ENCODE measurements at regions not wholly inside any gene's neighbourhood (a gene's known extent, or its start where the extent isn't known, plus 50 kb on each side); places are given as distances from the start of the nearest gene placed in this dataset.

- no peak overlapping the region for H3K27ac ChIP-seq (ENCODE audit: insufficient read depth, low read length, poor library complexity, severe bottlenecking)
- H3K4me1 ChIP-seq (ENCODE audit: control insufficient read depth, insufficient read depth, low read length, poor library complexity, severe bottlenecking), result no peaks in the 10 kb centered on the region
- ATAC-seq (ENCODE audit: low read depth in 2 of 2) (no peak), DNase-seq (no peak)
- H3K4me3 ChIP-seq (ENCODE audit: low read depth, low read length), result no peak overlapping the region
- Mint-ChIP-seq H3K36me3 (no peaks in the 10 kb centered on the region), H3K9me3 (peaks cover 0 to 6% (median 4%) of the 10 kb centered on the region in 7 donors), H3K4me3 (no peak overlapping the region), H3K4me1 (no peaks in the 10 kb centered on the region), H3K27me3 (no peaks in the 10 kb centered on the region), H3K27ac (no peak overlapping the region)
- no peaks in the 10 kb centered on the region for H3K9me3 ChIP-seq (ENCODE audit: control insufficient read depth in 2 of 2, low read length in 2 of 2)
- H3K27me3 ChIP-seq (ENCODE audit: control insufficient read depth, insufficient read depth, low read length), result no peaks in the 10 kb centered on the region
- H3K36me3 ChIP-seq (ENCODE audit: control insufficient read depth, insufficient read depth, low read length), result no peaks in the 10 kb centered on the region
Measured at GRCh38 chr4:137448402-137448801, 83.9 kb downstream of the PCDH18 start.

- Mint-ChIP-seq H3K27me3 (no peaks in the 10 kb centered on the region), H3K4me1 (no peaks in the 10 kb centered on the region), H3K4me3 (no peak overlapping the region), H3K9me3 (peaks cover 0 to 4% (median 2%) of the 10 kb centered on the region in 7 donors), H3K36me3 (no peaks in the 10 kb centered on the region), H3K27ac (no peak overlapping the region)
- H3K4me1 ChIP-seq (ENCODE audit: control insufficient read depth, insufficient read depth, low read length, poor library complexity, severe bottlenecking), result no peaks in the 10 kb centered on the region
- H3K27ac ChIP-seq (ENCODE audit: insufficient read depth, low read length, poor library complexity, severe bottlenecking), result no peak overlapping the region
- H3K9me3 ChIP-seq (ENCODE audit: control insufficient read depth in 2 of 2, low read length in 2 of 2), result no peaks in the 10 kb centered on the region
- no peaks in the 10 kb centered on the region for H3K36me3 ChIP-seq (ENCODE audit: control insufficient read depth, insufficient read depth, low read length)
- H3K27me3 ChIP-seq (ENCODE audit: control insufficient read depth, insufficient read depth, low read length), result no peaks in the 10 kb centered on the region
- ATAC-seq (ENCODE audit: low read depth in 2 of 2), result no peak
- DNase-seq, result no peak
- no peak overlapping the region for H3K4me3 ChIP-seq (ENCODE audit: low read depth, low read length)
Measured at GRCh38 chr4:137446071-137446470, 86.2 kb downstream of the PCDH18 start.

DNA sequence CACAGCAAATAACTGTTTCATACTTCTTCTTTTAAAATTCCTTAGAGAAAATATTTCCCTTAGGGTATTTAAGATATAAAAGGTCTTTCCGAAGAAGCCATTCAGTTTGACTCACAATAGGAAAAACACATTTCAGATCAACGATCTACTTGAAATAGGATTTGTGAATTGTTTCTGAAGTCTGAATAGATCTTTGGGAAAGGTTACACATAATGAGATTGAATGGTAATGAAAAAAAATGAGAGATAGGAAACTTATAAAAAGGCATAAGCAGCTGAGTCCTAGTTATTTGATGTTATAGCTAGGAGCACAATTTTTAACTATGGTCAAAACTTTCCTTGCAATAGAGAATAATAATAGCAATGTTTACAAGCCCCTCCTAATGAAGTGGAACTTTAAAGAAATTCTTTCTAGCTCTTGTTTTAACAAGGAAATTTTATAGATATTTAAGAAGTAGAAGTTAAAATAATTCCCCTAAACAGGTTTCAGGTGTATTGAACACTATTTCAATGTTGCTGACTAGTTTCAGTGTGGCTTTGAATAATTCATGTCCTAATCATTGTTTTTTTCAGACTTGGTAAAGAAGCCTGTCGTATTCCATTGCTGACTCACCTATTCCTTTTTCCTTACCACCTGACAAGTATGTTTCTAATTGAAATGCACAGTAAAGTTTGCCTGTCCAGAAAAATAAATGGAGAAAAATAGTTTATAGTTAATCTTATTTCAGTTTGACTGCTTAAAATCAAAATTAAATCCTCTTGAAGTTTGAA is 89.1 kb downstream of the PCDH18 start:
- DNase-seq, result no peak
- no peak overlapping the region for H3K27ac ChIP-seq (ENCODE audit: insufficient read depth, low read length, poor library complexity, severe bottlenecking)
- H3K9me3 ChIP-seq (ENCODE audit: control insufficient read depth in 2 of 2, low read length in 2 of 2), result peaks cover 0 to 3% of the 10 kb centered on the region in 2 experiments
- no peaks in the 10 kb centered on the region for H3K4me1 Mint-ChIP-seq
- H3K27me3 ChIP-seq (ENCODE audit: control insufficient read depth, insufficient read depth, low read length), result no peaks in the 10 kb centered on the region
- H3K36me3 Mint-ChIP-seq, result no peaks in the 10 kb centered on the region
- no peaks in the 10 kb centered on the region for H3K4me1 ChIP-seq (ENCODE audit: control insufficient read depth, insufficient read depth, low read length, poor library complexity, severe bottlenecking)
- H3K4me3 ChIP-seq (ENCODE audit: low read depth, low read length), result no peak overlapping the region
- H3K27ac Mint-ChIP-seq, result no peak overlapping the region
- no peak overlapping the region for H3K4me3 Mint-ChIP-seq
- peaks cover 0 to 6% (median 2%) of the 10 kb centered on the region in 7 donors for H3K9me3 Mint-ChIP-seq
- H3K36me3 ChIP-seq (ENCODE audit: control insufficient read depth, insufficient read depth, low read length), result no peaks in the 10 kb centered on the region
- no peaks in the 10 kb centered on the region for H3K27me3 Mint-ChIP-seq
- ATAC-seq (ENCODE audit: low read depth in 2 of 2), result no peak

DNA sequence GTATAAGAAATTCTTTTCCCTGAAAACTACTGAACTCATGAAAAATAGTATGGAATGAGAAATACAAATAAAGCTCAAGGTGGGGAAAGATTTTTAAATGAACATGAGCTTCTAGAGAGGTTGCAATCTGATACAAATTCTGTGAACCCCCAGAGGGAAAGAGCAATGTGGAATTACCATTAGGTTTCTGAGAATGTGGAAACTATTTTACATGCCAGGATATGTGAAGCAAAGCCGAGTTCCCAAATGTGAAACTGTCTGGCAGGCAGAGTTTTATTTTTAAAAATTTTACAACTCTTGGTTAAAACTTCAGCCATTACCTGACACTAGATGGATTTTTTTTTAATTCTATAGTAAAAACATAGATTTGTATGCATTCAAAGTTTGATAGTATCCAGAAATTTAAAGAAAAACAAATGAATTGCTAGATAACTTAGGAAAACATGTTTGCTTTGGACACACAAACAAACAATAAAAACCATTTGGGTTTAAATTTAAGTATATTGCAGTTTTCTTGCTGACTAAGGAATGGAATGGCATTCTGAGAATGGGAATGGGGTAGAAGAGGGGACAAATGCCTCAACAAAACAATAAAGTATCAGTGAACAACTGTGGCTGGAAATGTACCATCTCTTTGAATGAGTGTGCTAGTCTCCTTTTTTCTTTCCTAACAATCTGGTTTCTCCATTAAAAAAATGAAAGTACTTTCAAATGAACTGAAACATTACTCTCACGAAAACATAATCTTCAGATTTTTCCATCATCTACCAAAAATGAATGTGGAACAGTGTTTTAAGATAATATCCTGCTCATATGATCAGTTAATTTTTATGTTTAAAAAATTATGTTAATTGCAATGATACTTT is 99.6 kb downstream of the PCDH18 start:
- Histone ChIP-seq H3K27ac (ENCODE audit: insufficient read depth, low read length, poor library complexity, severe bottlenecking) (no peak overlapping the region), H3K9me3 (ENCODE audit: control insufficient read depth in 2 of 2, low read length in 2 of 2) (peaks cover 0 to 5% of the 10 kb centered on the region in 2 experiments), H3K27me3 (ENCODE audit: control insufficient read depth, insufficient read depth, low read length) (no peaks in the 10 kb centered on the region), H3K4me3 (ENCODE audit: low read depth, low read length) (no peak overlapping the region), H3K4me1 (ENCODE audit: control insufficient read depth, insufficient read depth, low read length, poor library complexity, severe bottlenecking) (no peaks in the 10 kb centered on the region), H3K36me3 (ENCODE audit: control insufficient read depth, insufficient read depth, low read length) (no peaks in the 10 kb centered on the region)
- H3K27me3 Mint-ChIP-seq, result no peaks in the 10 kb centered on the region
- DNase-seq (no peak), ATAC-seq (ENCODE audit: low read depth in 2 of 2) (no peak)
- H3K36me3 Mint-ChIP-seq, result no peaks in the 10 kb centered on the region
- H3K9me3 Mint-ChIP-seq, result peaks cover 0 to 7% (median 5%) of the 10 kb centered on the region in 7 donors
- H3K4me1 Mint-ChIP-seq, result no peaks in the 10 kb centered on the region
- H3K4me3 Mint-ChIP-seq, result no peak overlapping the region
- no peak overlapping the region for H3K27ac Mint-ChIP-seq

GRCh38 chr4:137430171-137430570 is 102.1 kb downstream of the PCDH18 start:
- Histone ChIP-seq H3K27ac (ENCODE audit: insufficient read depth, low read length, poor library complexity, severe bottlenecking) (no peak overlapping the region), H3K4me1 (ENCODE audit: control insufficient read depth, insufficient read depth, low read length, poor library complexity, severe bottlenecking) (no peaks in the 10 kb centered on the region), H3K4me3 (ENCODE audit: low read depth, low read length) (no peak overlapping the region), H3K36me3 (ENCODE audit: control insufficient read depth, insufficient read depth, low read length) (no peaks in the 10 kb centered on the region), H3K9me3 (ENCODE audit: control insufficient read depth in 2 of 2, low read length in 2 of 2) (peaks cover 0 to 5% of the 10 kb centered on the region in 2 experiments), H3K27me3 (ENCODE audit: control insufficient read depth, insufficient read depth, low read length) (no peaks in the 10 kb centered on the region)
- DNase-seq (no peak), ATAC-seq (ENCODE audit: low read depth in 2 of 2) (no peak)
- Mint-ChIP-seq H3K36me3 (no peaks in the 10 kb centered on the region), H3K27ac (no peak overlapping the region), H3K27me3 (no peaks in the 10 kb centered on the region), H3K4me1 (no peaks in the 10 kb centered on the region), H3K9me3 (peaks cover 0 to 6% (median 5%) of the 10 kb centered on the region in 7 donors), H3K4me3 (no peak overlapping the region)

GRCh38 chr4:137427411-137427810 is 104.9 kb downstream of the PCDH18 start:
- ATAC-seq (ENCODE audit: low read depth in 2 of 2), result no peak
- Mint-ChIP-seq H3K4me3 (no peak overlapping the region), H3K4me1 (no peaks in the 10 kb centered on the region), H3K27ac (no peak overlapping the region), H3K27me3 (peaks cover 5% of the 10 kb centered on the region), H3K36me3 (no peaks in the 10 kb centered on the region), H3K9me3 (peaks cover 0 to 12% (median 5%) of the 10 kb centered on the region in 7 donors)
- H3K4me3 ChIP-seq (ENCODE audit: low read depth, low read length), result no peak overlapping the region
- H3K27ac ChIP-seq (ENCODE audit: insufficient read depth, low read length, poor library complexity, severe bottlenecking), result no peak overlapping the region
- H3K4me1 ChIP-seq (ENCODE audit: control insufficient read depth, insufficient read depth, low read length, poor library complexity, severe bottlenecking), result no peaks in the 10 kb centered on the region
- H3K36me3 ChIP-seq (ENCODE audit: control insufficient read depth, insufficient read depth, low read length), result no peaks in the 10 kb centered on the region
- no peak for DNase-seq
- H3K27me3 ChIP-seq (ENCODE audit: control insufficient read depth, insufficient read depth, low read length), result no peaks in the 10 kb centered on the region
- peaks cover 0 to 8% of the 10 kb centered on the region in 2 experiments for H3K9me3 ChIP-seq (ENCODE audit: control insufficient read depth in 2 of 2, low read length in 2 of 2)

GRCh38 chr4:137425281-137425680 is 107.0 kb downstream of the PCDH18 start:
- H3K4me3 Mint-ChIP-seq, result no peak overlapping the region
- no peaks in the 10 kb centered on the region for H3K36me3 Mint-ChIP-seq
- ATAC-seq (ENCODE audit: low read depth in 2 of 2), result no peak

More at GRCh38 chr4:137425281-137425680, 107.0 kb downstream of the PCDH18 start:
- Histone ChIP-seq H3K27me3 (ENCODE audit: control insufficient read depth, insufficient read depth, low read length) (no peaks in the 10 kb centered on the region), H3K27ac (ENCODE audit: insufficient read depth, low read length, poor library complexity, severe bottlenecking) (no peak overlapping the region), H3K4me3 (ENCODE audit: low read depth, low read length) (no peak overlapping the region), H3K9me3 (ENCODE audit: control insufficient read depth in 2 of 2, low read length in 2 of 2) (peaks cover 0 to 7% of the 10 kb centered on the region in 2 experiments), H3K36me3 (ENCODE audit: control insufficient read depth, insufficient read depth, low read length) (no peaks in the 10 kb centered on the region), H3K4me1 (ENCODE audit: control insufficient read depth, insufficient read depth, low read length, poor library complexity, severe bottlenecking) (no peaks in the 10 kb centered on the region)
- Mint-ChIP-seq H3K27me3 (peaks cover 5% of the 10 kb centered on the region), H3K9me3 (peaks cover 0 to 15% (median 6%) of the 10 kb centered on the region in 7 donors), H3K27ac (no peak overlapping the region), H3K4me1 (no peaks in the 10 kb centered on the region)
- DNase-seq, result no peak

Measured in CD4-positive, CD25-positive, alpha-beta regulatory T cell (primary cell).